Spleen (tissue), 11 donors: ENCODE measurements at regions not wholly inside any gene's neighbourhood (a gene's known extent, or its start where the extent isn't known, plus 50 kb on each side); places are given as distances from the start of the nearest gene placed in this dataset.

Experiments used
- DNase-seq: peaks from one replicate; pipeline ENCODE4 v3.0.0-alpha.2; 2020
- H3K27ac ChIP-seq, 8 donors: fragments of 200-600 bp; sonication (generic) in 7 of 8; 1 replicate in 4 of 8; 2 replicates in 4 of 8; pipeline versions ENCODE4 v1.5.0 to v1.8.0; 2016 to 2021; ENCODE audit warnings: inconsistent platforms in 4 of 8, mild to moderate bottlenecking in 4 of 8, moderate library complexity in 1 of 8
- H3K27me3 ChIP-seq, 7 donors: fragments of 200-600 bp; sonication (generic) in 6 of 7; replicated peaks in 1 of 7; 1 replicate in 4 of 7; 2 replicates in 3 of 7; pipeline versions ENCODE4 v1.5.0 to v1.8.0; 2016 to 2021; ENCODE audit warnings: inconsistent platforms in 3 of 7, mild to moderate bottlenecking in 1 of 7
- H3K36me3 ChIP-seq, 6 donors: fragments of 200-600 bp; sonication (generic) in 5 of 6; 1 replicate in 4 of 6; 2 replicates in 2 of 6; pipeline versions ENCODE4 v1.5.0 to v1.8.0; 2016 to 2021; ENCODE audit warnings: inconsistent platforms in 2 of 6
- H3K4me1 ChIP-seq, 6 donors: fragments of 200-600 bp; sonication (generic) in 5 of 6; 1 replicate in 3 of 6; 2 replicates in 3 of 6; pipeline versions ENCODE4 v1.5.0 to v1.8.0; 2016 to 2021; ENCODE audit warnings: inconsistent platforms in 3 of 6
- H3K4me3 ChIP-seq, 8 donors: fragments of 200-600 bp; sonication (generic) in 7 of 8; 1 replicate in 4 of 8; 2 replicates in 4 of 8; pipeline versions ENCODE4 v1.5.0 to v1.8.0; 2016 to 2021; ENCODE audit warnings: inconsistent platforms in 4 of 8, mild to moderate bottlenecking in 4 of 8, moderate library complexity in 2 of 8
- H3K9me3 ChIP-seq, 8 donors: fragments of 200-600 bp; sonication (generic) in 7 of 8; 1 replicate in 4 of 8; 2 replicates in 4 of 8; pipeline versions ENCODE4 v1.5.0 to v1.8.0; 2016 to 2021; ENCODE audit warnings: inconsistent platforms in 4 of 8
- POLR2A ChIP-seq, 3 donors: fragments of 450-650 bp; IDR thresholded peaks; one replicate each; pipeline ENCODE4 v1.5.1; 2017; ENCODE audit warnings: antibody characterized with exemption in 3 of 3, mild to moderate bottlenecking in 1 of 3
- POLR2AphosphoS5 ChIP-seq, 3 donors: sonication (generic); formaldehyde crosslinking; IDR thresholded peaks; one replicate each; pipeline ENCODE4 v1.5.1; 2017; ENCODE audit warnings: antibody characterized with exemption in 3 of 3
- WGBS, 5 donors: extraction: QIAGEN DNeasy Blood & Tissue Kit in 3 of 5; methylation state at CpG; one replicate each; pipeline versions ENCODE4 v1.1.5 to v1.1.7; 2013 to 2018; 5-methylcytosine and 5-hydroxymethylcytosine counted together
- intact Hi-C: fragments of 100-400 bp; cut with DNase I; formaldehyde crosslinking; loops from one replicate; pipeline ENCODE4 v1.15.0; 2023; ENCODE audit warnings: low total_unique reads
- TF ChIP-seq, protein P1 (sequence below), 11 experiments: fragments of 200-600 bp in 7 of 11; fragments of 450-650 bp in 4 of 11; sonication (generic) in 4 of 11; IDR thresholded peaks in 8 of 11; conservative IDR thresholded peaks in 3 of 11; 1 replicate in 7 of 11; 2 replicates in 4 of 11; pipeline versions ENCODE4 v1.4.0 to v1.8.0; 2016 to 2021; ENCODE audit warnings: antibody characterized with exemption in 11 of 11, inconsistent platforms in 4 of 11, mild to moderate bottlenecking in 1 of 11
- donor health status: healthy with polysubstance abuse.
- donor health status: DM: no; HTN: no; CAD: no; lungs with moderate emphysema.
- donor health status: DM: no; HTN: no; CAD: no.
- donor health status: Bipolar disorder and iron deficiency.
- donor health status: healthy.
- donor health status: DM: no; HTN: no; CAD: no.
- donor health status: DM: yes; HTN: yes; CAD: no.

DNA sequence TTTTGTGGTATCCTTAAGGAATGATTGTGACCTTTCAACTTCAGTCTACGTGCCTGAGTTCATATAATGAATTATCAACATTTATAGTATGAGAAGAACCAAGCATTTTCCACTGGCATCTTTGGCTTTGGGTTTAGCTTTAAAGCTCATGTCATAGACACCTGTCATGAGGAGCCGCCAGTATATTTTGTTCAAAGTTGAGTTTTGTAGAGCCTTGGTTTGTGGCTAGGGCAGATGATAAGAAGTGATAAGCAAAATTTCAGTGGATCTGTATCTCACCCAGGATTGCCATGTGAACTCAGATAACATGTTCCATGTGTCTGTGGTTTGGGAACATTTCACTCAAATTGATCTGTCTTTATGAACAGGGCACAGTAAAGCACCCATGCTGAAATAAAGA lies 873.2 kb downstream of the STPG2 start:
- Histone ChIP-seq H3K27ac (no peak overlapping the region), H3K4me3 (no peak overlapping the region), H3K36me3 (no peaks in the 10 kb centered on the region), H3K4me1 (no peaks in the 10 kb centered on the region), H3K9me3 (peaks cover 0 to 24% (median 4%) of the 10 kb centered on the region in 8 donors), H3K27me3 (no peaks in the 10 kb centered on the region)
- intact Hi-C loops: no loop called here
- WGBS, 5 donors: 75 to 89% (median 80%) methylated on average over 2 of the region's 2 CpGs
- TF ChIP-seq, protein P1, sequence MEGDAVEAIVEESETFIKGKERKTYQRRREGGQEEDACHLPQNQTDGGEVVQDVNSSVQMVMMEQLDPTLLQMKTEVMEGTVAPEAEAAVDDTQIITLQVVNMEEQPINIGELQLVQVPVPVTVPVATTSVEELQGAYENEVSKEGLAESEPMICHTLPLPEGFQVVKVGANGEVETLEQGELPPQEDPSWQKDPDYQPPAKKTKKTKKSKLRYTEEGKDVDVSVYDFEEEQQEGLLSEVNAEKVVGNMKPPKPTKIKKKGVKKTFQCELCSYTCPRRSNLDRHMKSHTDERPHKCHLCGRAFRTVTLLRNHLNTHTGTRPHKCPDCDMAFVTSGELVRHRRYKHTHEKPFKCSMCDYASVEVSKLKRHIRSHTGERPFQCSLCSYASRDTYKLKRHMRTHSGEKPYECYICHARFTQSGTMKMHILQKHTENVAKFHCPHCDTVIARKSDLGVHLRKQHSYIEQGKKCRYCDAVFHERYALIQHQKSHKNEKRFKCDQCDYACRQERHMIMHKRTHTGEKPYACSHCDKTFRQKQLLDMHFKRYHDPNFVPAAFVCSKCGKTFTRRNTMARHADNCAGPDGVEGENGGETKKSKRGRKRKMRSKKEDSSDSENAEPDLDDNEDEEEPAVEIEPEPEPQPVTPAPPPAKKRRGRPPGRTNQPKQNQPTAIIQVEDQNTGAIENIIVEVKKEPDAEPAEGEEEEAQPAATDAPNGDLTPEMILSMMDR (IDR thresholded peaks at IDR 0.05 in 8 of 11, conservative IDR thresholded peaks at IDR 0.05 in 3 of 11): no peak
- TF ChIP-seq POLR2AphosphoS5 (IDR thresholded peaks at IDR 0.05) (no peak), POLR2A (IDR thresholded peaks at IDR 0.05) (no peak)
- no peak for DNase-seq

DNA sequence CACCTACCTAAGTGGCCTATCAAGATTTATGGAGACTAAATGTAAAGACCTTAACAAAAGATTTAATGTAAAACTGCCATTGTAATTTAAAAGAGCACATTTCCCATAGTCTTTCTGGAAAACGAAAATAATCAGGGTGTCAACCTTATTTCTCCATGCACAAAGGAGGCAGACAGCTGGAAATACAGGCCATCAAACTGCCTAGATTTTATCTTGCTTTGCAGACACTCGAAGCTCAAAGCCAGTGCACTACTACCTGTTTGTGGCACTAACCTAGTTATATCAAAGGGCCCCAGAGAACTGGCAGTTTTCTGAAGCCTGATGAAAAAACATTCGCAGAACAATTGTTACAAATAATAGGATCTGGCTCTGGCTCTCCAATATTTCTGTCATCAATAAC lies 863.9 kb downstream of the STPG2 start:
- intact Hi-C loops: no loop called here
- no peak for DNase-seq

GRCh38 chr4:97300561-97300960 lies 842.7 kb downstream of the STPG2 start:
- DNase-seq: no peak

More for the DNA sequence above, 863.9 kb downstream of the STPG2 start:
- 46 to 57% (median 55%) methylated on average over 3 of the region's 3 CpGs for WGBS, 5 donors
- Histone ChIP-seq H3K4me1 (no peaks in the 10 kb centered on the region), H3K9me3 (peaks cover 0 to 47% (median 26%) of the 10 kb centered on the region in 8 donors), H3K27me3 (no peaks in the 10 kb centered on the region), H3K27ac (no peak overlapping the region), H3K36me3 (no peaks in the 10 kb centered on the region), H3K4me3 (no peak overlapping the region)
- TF ChIP-seq POLR2A (IDR thresholded peaks at IDR 0.05) (no peak), POLR2AphosphoS5 (IDR thresholded peaks at IDR 0.05) (no peak)
- TF ChIP-seq, protein P1 (IDR thresholded peaks at IDR 0.05 in 8 of 11, conservative IDR thresholded peaks at IDR 0.05 in 3 of 11): no peak

DNA sequence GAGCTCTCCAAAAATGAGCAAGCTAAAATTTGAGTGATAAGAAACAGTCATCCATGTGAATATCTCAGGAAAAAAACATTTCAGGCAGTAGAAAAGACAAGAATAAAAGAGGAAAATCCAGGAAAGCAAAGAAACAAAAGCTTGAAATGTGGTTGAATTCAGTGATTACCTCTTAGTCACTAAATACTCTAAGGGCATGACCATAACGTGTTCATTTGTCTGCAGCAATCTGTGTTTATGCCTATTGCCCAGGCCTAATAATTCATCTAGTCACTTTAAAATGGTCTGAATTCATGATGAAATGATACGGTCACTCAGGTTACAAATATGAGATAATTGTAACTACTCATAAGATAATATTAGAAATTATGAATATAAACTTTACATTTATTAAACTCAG lies 837.9 kb downstream of the STPG2 start:
- H3K4me3 ChIP-seq: no peak overlapping the region
- no peaks in the 10 kb centered on the region for H3K4me1 ChIP-seq
- no peaks in the 10 kb centered on the region for H3K27me3 ChIP-seq
- no peaks in the 10 kb centered on the region for H3K36me3 ChIP-seq
- intact Hi-C loops: no loop called here
- TF ChIP-seq POLR2AphosphoS5 (IDR thresholded peaks at IDR 0.05): no peak
- DNase-seq: no peak
- H3K9me3 ChIP-seq: peaks cover 7 to 38% (median 23%) of the 10 kb centered on the region in 8 donors
- H3K27ac ChIP-seq: no peak overlapping the region
- WGBS, 5 donors: 74 to 86% (median 82%) methylated on average over 2 of the region's 2 CpGs

More at GRCh38 chr4:97300561-97300960, 842.7 kb downstream of the STPG2 start:
- intact Hi-C loops: no loop called here
- no peaks in the 10 kb centered on the region for H3K36me3 ChIP-seq
- H3K9me3 ChIP-seq: peaks cover 7 to 61% (median 41%) of the 10 kb centered on the region in 8 donors
- 34 to 74% (median 49%) methylated on average over 2 of the region's 2 CpGs for WGBS, 5 donors
- H3K4me1 ChIP-seq: no peaks in the 10 kb centered on the region
- H3K27ac ChIP-seq: no peak overlapping the region
- H3K27me3 ChIP-seq: no peaks in the 10 kb centered on the region
- no peak overlapping the region for H3K4me3 ChIP-seq
- TF ChIP-seq POLR2AphosphoS5 (IDR thresholded peaks at IDR 0.05) (no peak), POLR2A (IDR thresholded peaks at IDR 0.05) (no peak)
- TF ChIP-seq, protein P1 (IDR thresholded peaks at IDR 0.05 in 8 of 11, conservative IDR thresholded peaks at IDR 0.05 in 3 of 11): no peak

GRCh38 chr4:97309121-97309520 lies 834.2 kb downstream of the STPG2 start:
- Histone ChIP-seq H3K9me3 (peaks cover 0 to 5% (median 0%) of the 10 kb centered on the region in 8 donors), H3K27ac (no peak overlapping the region), H3K36me3 (no peaks in the 10 kb centered on the region), H3K4me3 (no peak overlapping the region), H3K27me3 (no peaks in the 10 kb centered on the region), H3K4me1 (no peaks in the 10 kb centered on the region)
- intact Hi-C loops: no loop called here
- TF ChIP-seq, protein P1 (IDR thresholded peaks at IDR 0.05 in 8 of 11, conservative IDR thresholded peaks at IDR 0.05 in 3 of 11): no peak
- TF ChIP-seq POLR2A (IDR thresholded peaks at IDR 0.05) (no peak), POLR2AphosphoS5 (IDR thresholded peaks at IDR 0.05) (no peak)
- DNase-seq: no peak
